HFFc6 (cell line): ENCODE measurements at regions not wholly inside any gene's neighbourhood (a gene's known extent, or its start where the extent isn't known, plus 50 kb on each side); places are given as distances from the start of the nearest gene placed in this dataset.
A peak's percentile ranks its signal among the peaks of the same experiment; 100 is the strongest.
"Not testable (repeated sequence)": the region's sequence is repeated elsewhere in the genome, so short reads cannot be mapped to it uniquely, and the experiment has no call there.

ENCODE experiments used
- DNase-seq: peaks from one replicate; pipeline ENCODE4 v3.0.0-alpha.2; 2018
- H3K27ac Mint-ChIP-seq: 2 replicates; pipeline ENCODE4 v1.8.0; 2020; ENCODE audit warnings: mild to moderate bottlenecking, mixed read lengths
- H3K27me3 Mint-ChIP-seq: 2 replicates; pipeline ENCODE4 v1.8.0; 2021; ENCODE audit warnings: mild to moderate bottlenecking, moderate library complexity, mixed read lengths; ENCODE audit not compliant: insufficient read depth
- H3K36me3 Mint-ChIP-seq: 2 replicates; pipeline ENCODE4 v1.8.0; 2021; ENCODE audit warnings: low read depth, mixed read lengths
- H3K4me1 Mint-ChIP-seq: 2 replicates; pipeline ENCODE4 v1.8.0; 2020; ENCODE audit warnings: low read depth, mixed read lengths
- H3K4me3 Mint-ChIP-seq: 2 replicates; pipeline ENCODE4 v1.8.0; 2020; ENCODE audit warnings: mild to moderate bottlenecking, moderate library complexity, mixed read lengths
- H3K9me3 Mint-ChIP-seq: 2 replicates; pipeline ENCODE4 v1.8.0; 2020; ENCODE audit warnings: mild to moderate bottlenecking, mixed read lengths
- CTCF ChIP-seq: fragments of 200-600 bp; sonication (generic); IDR thresholded peaks from 2 replicates; pipeline ENCODE4 v1.5.0; 2021; ENCODE audit warnings: antibody characterized with exemption, mild to moderate bottlenecking

DNA sequence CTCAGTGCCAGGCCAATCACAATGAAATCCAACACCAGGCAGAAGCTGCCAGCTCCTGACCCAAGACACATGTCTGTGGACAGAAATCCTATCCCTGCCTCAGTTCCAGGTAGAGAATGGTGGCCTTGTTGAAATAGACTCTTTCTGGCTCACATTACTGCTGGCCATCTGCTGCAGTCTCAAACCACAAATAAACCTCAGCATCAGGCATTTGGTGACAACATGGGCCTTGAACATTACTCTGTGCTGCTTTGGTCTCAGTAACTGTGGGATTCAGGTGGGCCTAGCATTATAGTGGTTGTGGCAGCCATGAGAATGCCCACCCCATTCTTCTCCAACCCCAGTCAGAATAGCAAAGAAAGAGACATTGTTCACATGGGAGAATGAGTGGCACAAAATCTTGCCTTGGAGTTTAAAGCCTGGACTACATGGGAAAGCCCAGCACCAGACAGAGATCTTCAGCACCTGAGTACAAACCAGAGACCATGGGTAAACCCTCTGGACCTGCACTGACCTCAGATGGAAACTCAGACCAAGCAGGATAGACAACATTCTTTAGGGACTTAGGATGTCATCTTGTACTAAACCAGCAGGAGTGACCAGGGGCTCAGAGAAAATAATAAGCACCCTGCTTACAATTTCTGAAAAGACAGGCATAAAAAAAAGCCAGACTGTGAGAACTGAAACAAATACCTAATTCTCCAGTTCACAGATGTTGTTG is 50.4 kb upstream of the TRAM1L1 start:
- DNase-seq: no peak
- Mint-ChIP-seq H3K27ac (no peak overlapping the region), H3K4me1 (peaks cover 4% of the 10 kb centered on the region; the same call in 1 of the 2 replicates), H3K27me3 (no peaks in the 10 kb centered on the region; the same call in 1 of the 2 replicates), H3K9me3 (peaks cover 11% of the 10 kb centered on the region; the same call in 1 of the 2 replicates), H3K36me3 (no peaks in the 10 kb centered on the region), H3K4me3 (no peak overlapping the region)
- TF ChIP-seq CTCF: no peak

- Mint-ChIP-seq H3K27ac (no peak overlapping the region), H3K36me3 (no peaks in the 10 kb centered on the region), H3K4me1 (peaks cover 4% of the 10 kb centered on the region; the same call in 1 of the 2 replicates), H3K4me3 (no peak overlapping the region), H3K9me3 (peaks cover 14% of the 10 kb centered on the region; the same call in 1 of the 2 replicates), H3K27me3 (no peaks in the 10 kb centered on the region; the same call in 1 of the 2 replicates)
- peak; percentile 12 for DNase-seq
- no peak for TF ChIP-seq CTCF
Observed at GRCh38 chr4:117137145-117137544, 51.8 kb upstream of the TRAM1L1 start.

DNA sequence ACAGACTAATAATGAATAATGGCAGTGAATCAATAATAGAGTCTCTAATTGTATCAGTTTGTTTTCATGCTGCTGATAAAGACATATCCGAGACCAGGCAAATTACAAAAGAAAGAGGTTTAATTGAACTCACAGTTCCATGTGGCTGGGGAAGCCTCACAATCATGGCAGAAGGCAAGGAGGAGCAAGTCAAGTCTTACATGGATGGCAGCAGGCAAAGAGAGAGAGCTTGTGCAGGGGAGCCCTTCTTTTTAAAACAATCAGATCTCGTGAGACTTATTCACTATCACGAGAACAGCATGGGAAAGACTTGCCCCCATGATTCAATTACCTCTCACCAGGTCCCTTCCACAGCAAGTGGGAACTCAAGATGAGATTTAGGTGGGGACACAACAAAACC is 53.4 kb upstream of the TRAM1L1 start:
- H3K27ac Mint-ChIP-seq, H3K4me3 Mint-ChIP-seq, DNase-seq, H3K4me1 Mint-ChIP-seq, H3K36me3 Mint-ChIP-seq, H3K27me3 Mint-ChIP-seq: not testable (repeated sequence)
- peaks cover 14% of the 10 kb centered on the region; the same call in 1 of the 2 replicates for H3K9me3 Mint-ChIP-seq

- TF ChIP-seq CTCF: no peak
- Mint-ChIP-seq H3K9me3 (peaks cover 24% of the 10 kb centered on the region), H3K4me1 (no peaks in the 10 kb centered on the region), H3K36me3 (peaks cover 4% of the 10 kb centered on the region; the same call in 1 of the 2 replicates), H3K4me3 (no peak overlapping the region), H3K27ac (no peak overlapping the region), H3K27me3 (no peaks in the 10 kb centered on the region; the same call in 1 of the 2 replicates)
- DNase-seq: no peak
Observed at GRCh38 chr4:117154251-117154650, 68.9 kb upstream of the TRAM1L1 start.

- H3K4me1 Mint-ChIP-seq: no peaks in the 10 kb centered on the region
- H3K27me3 Mint-ChIP-seq: no peaks in the 10 kb centered on the region; the same call in 1 of the 2 replicates
- no peak overlapping the region for H3K27ac Mint-ChIP-seq
- H3K36me3 Mint-ChIP-seq: no peaks in the 10 kb centered on the region
- peaks cover 16% of the 10 kb centered on the region for H3K9me3 Mint-ChIP-seq
- TF ChIP-seq CTCF: no peak
- no peak overlapping the region for H3K4me3 Mint-ChIP-seq
- no peak for DNase-seq
Observed at GRCh38 chr4:117156806-117157205, 71.4 kb upstream of the TRAM1L1 start.

GRCh38 chr4:117157360-117157759 is 72.0 kb upstream of the TRAM1L1 start:
- no peak overlapping the region for H3K4me3 Mint-ChIP-seq
- peaks cover 14% of the 10 kb centered on the region for H3K9me3 Mint-ChIP-seq
- H3K27me3 Mint-ChIP-seq: no peaks in the 10 kb centered on the region; the same call in 1 of the 2 replicates
- H3K4me1 Mint-ChIP-seq: no peaks in the 10 kb centered on the region
- TF ChIP-seq CTCF: no peak
- DNase-seq: no peak
- H3K27ac Mint-ChIP-seq: no peak overlapping the region
- H3K36me3 Mint-ChIP-seq: no peaks in the 10 kb centered on the region
